ENCODE measurements at regions not wholly inside any gene's neighbourhood (a gene's known extent, or its start where the extent isn't known, plus 50 kb on each side); places are given as distances from the start of the nearest gene placed in this dataset.

DNA sequence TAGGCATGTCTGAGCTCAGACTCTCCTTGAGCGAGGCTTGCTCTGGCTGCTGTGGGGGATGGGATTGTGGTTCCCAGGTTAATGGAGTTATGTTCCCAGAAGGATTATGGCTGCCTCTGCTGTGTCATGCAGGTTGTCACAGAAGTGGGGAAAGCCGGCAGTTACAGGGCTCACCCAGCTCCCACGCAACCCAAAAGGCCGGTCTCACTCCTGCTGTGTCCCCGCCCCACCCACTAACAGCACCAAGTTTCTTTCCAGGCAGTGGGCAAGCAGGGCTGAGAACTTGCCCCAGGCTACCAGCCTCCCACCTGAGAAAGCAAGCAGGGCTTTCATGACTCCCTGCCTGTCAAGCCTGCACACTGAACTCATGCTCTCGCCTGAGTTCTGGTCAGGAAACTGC lies 750.5 kb downstream of the FRK start:
- no peak for DNase-seq (ENCODE audit: extremely low read depth, low read depth)
- TF ChIP-seq, protein P1, sequence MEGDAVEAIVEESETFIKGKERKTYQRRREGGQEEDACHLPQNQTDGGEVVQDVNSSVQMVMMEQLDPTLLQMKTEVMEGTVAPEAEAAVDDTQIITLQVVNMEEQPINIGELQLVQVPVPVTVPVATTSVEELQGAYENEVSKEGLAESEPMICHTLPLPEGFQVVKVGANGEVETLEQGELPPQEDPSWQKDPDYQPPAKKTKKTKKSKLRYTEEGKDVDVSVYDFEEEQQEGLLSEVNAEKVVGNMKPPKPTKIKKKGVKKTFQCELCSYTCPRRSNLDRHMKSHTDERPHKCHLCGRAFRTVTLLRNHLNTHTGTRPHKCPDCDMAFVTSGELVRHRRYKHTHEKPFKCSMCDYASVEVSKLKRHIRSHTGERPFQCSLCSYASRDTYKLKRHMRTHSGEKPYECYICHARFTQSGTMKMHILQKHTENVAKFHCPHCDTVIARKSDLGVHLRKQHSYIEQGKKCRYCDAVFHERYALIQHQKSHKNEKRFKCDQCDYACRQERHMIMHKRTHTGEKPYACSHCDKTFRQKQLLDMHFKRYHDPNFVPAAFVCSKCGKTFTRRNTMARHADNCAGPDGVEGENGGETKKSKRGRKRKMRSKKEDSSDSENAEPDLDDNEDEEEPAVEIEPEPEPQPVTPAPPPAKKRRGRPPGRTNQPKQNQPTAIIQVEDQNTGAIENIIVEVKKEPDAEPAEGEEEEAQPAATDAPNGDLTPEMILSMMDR (IDR thresholded peaks at IDR 0.05; ENCODE audit: low read depth, low read length, missing control alignments): no peak
- H3K4me3 ChIP-seq (replicated peaks; ENCODE audit: low read depth, low read length): no peak overlapping the region

DNA sequence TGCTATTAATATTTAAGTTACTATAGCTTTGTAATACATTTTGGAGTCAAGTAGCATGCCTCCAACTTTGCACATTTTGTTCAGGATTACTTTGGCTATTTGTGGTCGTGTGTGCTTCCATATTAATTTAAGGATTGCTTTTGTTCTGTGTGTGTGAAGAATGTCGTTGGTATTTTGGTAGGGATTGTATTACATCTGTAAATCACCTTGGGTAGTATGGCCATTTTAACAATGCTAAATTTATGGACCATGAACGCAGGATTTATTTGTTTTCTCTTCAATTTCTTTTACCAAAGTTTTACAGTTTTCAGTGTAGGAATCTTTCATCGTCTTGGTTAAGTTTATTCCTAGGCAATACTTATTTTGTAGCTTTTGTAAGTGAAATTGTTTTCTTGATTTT lies 758.0 kb downstream of the FRK start:
- H3K4me3 ChIP-seq (replicated peaks; ENCODE audit: low read depth, low read length): no peak overlapping the region
- TF ChIP-seq, protein P1 (IDR thresholded peaks at IDR 0.05; ENCODE audit: low read depth, low read length, missing control alignments): no peak
- DNase-seq (ENCODE audit: extremely low read depth, low read depth): no peak

DNA sequence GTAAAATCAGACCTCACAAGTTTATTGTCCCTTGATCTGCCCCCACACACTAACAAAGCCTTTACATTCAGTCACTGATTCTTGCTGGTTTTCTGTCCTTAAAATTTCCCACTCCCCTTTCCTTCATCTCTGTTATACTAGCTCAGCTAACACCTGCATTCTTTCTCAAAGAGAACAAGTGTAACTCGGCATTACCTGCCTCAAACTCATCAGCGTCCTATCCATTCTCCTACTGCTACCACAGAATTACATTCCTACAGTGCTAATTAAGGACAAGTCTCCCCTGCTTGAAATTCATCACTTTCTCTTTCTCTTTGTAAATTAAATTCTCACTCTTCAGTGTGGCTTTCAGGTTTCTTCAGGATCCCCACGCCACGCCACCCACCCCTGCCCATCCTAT lies 773.2 kb downstream of the FRK start:
- TF ChIP-seq, protein P1 (IDR thresholded peaks at IDR 0.05; ENCODE audit: low read depth, low read length, missing control alignments): no peak
- DNase-seq (ENCODE audit: extremely low read depth, low read depth): no peak
- no peak overlapping the region for H3K4me3 ChIP-seq (replicated peaks; ENCODE audit: low read depth, low read length)

DNA sequence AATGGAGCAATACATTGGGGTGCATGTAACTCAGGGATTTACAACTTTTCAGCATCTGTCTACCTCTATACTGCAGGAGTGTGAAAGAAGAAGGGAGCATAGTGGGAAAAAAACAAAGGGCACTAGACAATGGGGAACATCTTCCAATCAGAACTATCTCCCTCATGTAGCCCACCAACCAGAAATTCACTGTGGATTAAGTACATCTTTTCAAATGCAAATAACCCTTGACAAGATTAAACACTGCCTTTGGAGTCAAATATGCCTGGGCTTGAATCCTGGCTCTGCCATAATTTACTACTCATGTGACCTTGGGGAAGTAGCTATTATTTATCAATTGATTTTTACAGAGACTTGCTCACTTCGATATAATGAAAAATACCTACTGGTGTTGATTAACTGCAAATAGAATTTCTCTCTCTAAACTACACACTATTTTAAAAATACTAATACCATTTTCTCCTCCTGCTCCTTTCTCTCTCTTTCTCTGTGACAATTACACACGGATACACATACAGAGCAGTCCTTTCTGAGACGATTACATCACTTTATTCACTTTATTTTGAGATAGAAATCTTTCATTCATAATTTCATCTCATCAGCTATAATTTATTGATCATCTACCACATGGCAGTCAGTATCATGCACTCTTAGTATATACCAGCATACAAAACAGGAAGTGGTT lies 783.7 kb downstream of the FRK start:
- DNase-seq (ENCODE audit: extremely low read depth, low read depth): no peak
- no peak overlapping the region for H3K4me3 ChIP-seq (replicated peaks; ENCODE audit: low read depth, low read length)

DNA sequence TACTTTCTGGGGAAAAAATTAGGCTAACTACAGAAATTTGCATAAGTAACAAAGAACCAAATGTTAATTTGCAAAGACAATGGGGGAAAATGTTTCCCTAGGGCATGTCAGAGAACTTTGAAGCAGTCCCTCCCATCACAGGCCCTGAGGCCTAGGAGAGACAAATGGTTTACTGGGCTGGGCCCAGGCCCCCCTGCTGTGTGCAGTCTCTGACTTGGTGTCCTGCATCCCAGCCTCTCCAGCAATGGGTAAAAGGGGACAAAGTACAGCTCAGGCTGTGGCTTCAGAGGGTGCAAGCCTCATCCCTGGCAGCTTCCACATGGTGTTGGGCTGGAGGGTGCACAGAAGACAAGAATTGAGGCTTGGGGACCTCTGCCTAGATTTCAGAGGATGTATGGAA lies 788.4 kb downstream of the FRK start:
- TF ChIP-seq, protein P1 (IDR thresholded peaks at IDR 0.05; ENCODE audit: low read depth, low read length, missing control alignments): no peak
- no peak overlapping the region for H3K4me3 ChIP-seq (replicated peaks; ENCODE audit: low read depth, low read length)
- DNase-seq (ENCODE audit: extremely low read depth, low read depth): no peak

More for the DNA sequence above, 783.7 kb downstream of the FRK start:
- TF ChIP-seq, protein P1 (IDR thresholded peaks at IDR 0.05; ENCODE audit: low read depth, low read length, missing control alignments): no peak

DNA sequence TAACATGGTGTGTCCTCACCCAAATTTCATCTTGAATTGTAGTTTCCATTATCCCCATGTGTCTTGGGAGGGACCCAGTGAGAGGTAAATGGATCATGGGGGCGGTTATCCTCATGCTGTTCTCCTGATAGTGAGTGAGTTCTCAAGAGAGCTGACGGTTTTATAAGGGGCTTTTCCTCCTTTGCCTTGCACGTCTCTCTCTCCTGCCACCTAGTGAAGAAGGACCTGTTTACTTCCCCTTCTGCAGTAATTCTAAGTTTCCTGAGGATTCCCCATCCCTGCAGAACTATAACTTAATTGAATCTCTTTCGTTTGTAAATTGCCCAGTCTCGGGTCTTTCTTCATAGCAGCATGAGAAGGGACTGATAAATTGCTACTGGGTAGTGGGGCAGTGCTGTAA lies 789.3 kb downstream of the FRK start:
- DNase-seq (ENCODE audit: extremely low read depth, low read depth): no peak
- TF ChIP-seq, protein P1 (IDR thresholded peaks at IDR 0.05; ENCODE audit: low read depth, low read length, missing control alignments): no peak
- no peak overlapping the region for H3K4me3 ChIP-seq (replicated peaks; ENCODE audit: low read depth, low read length)

DNA sequence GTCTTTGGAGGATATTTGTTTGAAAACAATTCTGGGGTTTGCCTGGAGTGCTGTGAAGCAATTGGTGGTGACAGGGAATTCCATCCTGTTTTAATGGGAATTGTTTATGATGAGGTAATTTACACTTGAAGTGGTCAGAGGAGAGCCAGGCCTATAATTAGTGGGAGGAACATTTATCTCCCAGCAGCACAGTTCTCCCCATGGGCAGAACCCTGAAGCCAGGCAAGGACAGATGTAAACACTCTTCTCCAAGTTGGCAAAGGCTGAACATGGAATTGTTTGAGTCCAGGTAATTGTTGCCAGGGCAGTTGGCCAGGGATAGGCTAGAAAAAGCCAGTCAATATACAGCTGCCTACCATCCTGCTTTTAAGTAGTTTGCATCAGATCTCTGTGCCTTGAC lies 789.7 kb downstream of the FRK start:
- no peak overlapping the region for H3K4me3 ChIP-seq (replicated peaks; ENCODE audit: low read depth, low read length)
- TF ChIP-seq, protein P1 (IDR thresholded peaks at IDR 0.05; ENCODE audit: low read depth, low read length, missing control alignments): no peak
- no peak for DNase-seq (ENCODE audit: extremely low read depth, low read depth)

Data from HFF-Myc (cell line).